Subcutaneous abdominal adipose tissue (tissue), 5 donors: ENCODE measurements at regions not wholly inside any gene's neighbourhood (a gene's known extent, or its start where the extent isn't known, plus 50 kb on each side); places are given as distances from the start of the nearest gene placed in this dataset.

Experiments used
- H3K27ac ChIP-seq: one replicate; pipeline ENCODE4 v1.7.0; 2013; ENCODE audit warnings: low read depth, mild to moderate bottlenecking, inconsistent platforms, low read length, moderate library complexity
- H3K27me3 ChIP-seq, 5 donors: one replicate each; pipeline ENCODE4 v1.7.0; 2013; ENCODE audit warnings: low read length in 5 of 5, inconsistent platforms in 1 of 5; ENCODE audit not compliant: control insufficient read depth in 5 of 5, insufficient read depth in 4 of 5
- H3K36me3 ChIP-seq, 5 donors: one replicate each; pipeline ENCODE4 v1.7.0; 2013; ENCODE audit warnings: low read length in 5 of 5; ENCODE audit not compliant: control insufficient read depth in 5 of 5, insufficient read depth in 5 of 5
- H3K4me1 ChIP-seq, 5 donors: one replicate each; pipeline ENCODE4 v1.7.0; 2013; ENCODE audit warnings: low read length in 5 of 5, mild to moderate bottlenecking in 3 of 5, moderate library complexity in 1 of 5; ENCODE audit not compliant: control insufficient read depth in 5 of 5, insufficient read depth in 5 of 5
- H3K4me3 ChIP-seq, 5 donors: one replicate each; pipeline ENCODE4 v1.7.0; 2013; ENCODE audit warnings: low read length in 5 of 5, low read depth in 1 of 5
- H3K9ac ChIP-seq, 5 donors: one replicate each; pipeline ENCODE4 v1.7.0; 2013; ENCODE audit warnings: low read length in 5 of 5, mild to moderate bottlenecking in 4 of 5, moderate library complexity in 3 of 5
- H3K9me3 ChIP-seq, 5 donors: one replicate each; pipeline ENCODE4 v1.7.0; 2013; ENCODE audit warnings: low read length in 5 of 5; ENCODE audit not compliant: control insufficient read depth in 5 of 5
- donor health status: healthy.
- donor health status: healthy.
- donor health status: healthy.
- donor health status: healthy.
- donor health status: healthy.

DNA sequence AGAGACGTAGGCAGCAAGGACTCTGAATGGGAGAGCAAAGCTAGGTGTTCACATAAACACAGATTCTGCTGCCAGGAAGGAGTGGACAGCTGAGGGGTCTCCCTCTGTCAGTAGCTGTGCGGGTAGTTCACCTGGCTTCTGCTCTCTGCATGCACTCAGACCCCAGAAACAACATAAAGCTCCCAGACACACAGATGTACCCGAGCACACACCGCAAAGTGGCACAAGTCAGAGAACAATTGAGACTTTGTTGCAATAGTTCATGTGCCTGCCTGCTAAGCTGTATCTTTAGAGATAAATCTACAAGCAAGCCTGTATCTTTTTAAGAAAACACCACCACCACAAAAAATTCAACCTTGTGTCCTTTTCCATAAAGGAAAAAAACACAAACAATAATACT lies 420.0 kb upstream of the ST6GAL2 start:
- Histone ChIP-seq H3K36me3 (no peaks in the 10 kb centered on the region), H3K9me3 (no peaks in the 10 kb centered on the region), H3K4me1 (peaks cover 0 to 1% (median 0%) of the 10 kb centered on the region in 5 donors), H3K27ac (no peak overlapping the region), H3K9ac (no peak overlapping the region), H3K4me3 (no peak overlapping the region), H3K27me3 (no peaks in the 10 kb centered on the region)

DNA sequence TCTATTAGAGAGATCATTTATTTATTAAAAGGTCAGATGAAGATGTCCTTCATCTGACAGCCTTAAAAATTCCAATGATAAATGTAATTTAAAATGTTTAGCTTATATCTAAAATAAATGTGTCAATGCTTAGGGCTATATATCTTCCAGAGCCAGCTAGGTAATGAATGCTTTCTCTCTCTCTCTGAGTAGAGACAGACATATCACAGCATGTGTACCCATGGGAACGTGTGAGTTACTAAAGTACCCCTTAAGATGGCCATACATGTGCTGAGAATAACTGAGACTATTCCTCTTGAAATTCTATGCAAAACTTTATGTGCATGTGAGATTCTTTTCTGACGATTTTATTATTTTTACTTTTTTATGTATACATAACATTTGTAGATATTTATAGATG lies 420.9 kb upstream of the ST6GAL2 start:
- no peaks in the 10 kb centered on the region for H3K36me3 ChIP-seq
- peaks cover 0 to 1% (median 0%) of the 10 kb centered on the region in 5 donors for H3K4me1 ChIP-seq
- H3K4me3 ChIP-seq: no peak overlapping the region
- no peaks in the 10 kb centered on the region for H3K9me3 ChIP-seq
- no peak overlapping the region for H3K9ac ChIP-seq
- H3K27ac ChIP-seq: no peak overlapping the region
- H3K27me3 ChIP-seq: no peaks in the 10 kb centered on the region

DNA sequence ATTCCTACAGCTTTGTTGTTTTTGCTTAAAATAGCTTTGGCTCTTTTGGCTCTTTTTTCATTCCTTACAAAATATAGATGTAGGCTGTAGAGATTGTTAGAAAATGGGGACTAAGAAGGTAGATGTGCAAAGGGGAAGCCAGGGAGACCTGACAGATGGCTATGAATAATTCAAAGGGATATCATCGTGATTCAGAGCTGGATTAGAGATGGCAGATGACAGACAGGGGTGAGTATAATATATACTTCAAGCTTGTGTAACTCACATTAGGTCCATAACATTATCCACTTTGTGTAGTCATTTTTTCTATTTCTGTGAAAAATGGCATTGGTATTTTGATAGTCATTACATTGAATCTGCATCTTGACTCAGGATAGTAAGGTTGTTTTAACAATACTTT lies 422.9 kb upstream of the ST6GAL2 start:
- H3K9ac ChIP-seq: no peak overlapping the region
- no peaks in the 10 kb centered on the region for H3K36me3 ChIP-seq
- H3K27me3 ChIP-seq: no peaks in the 10 kb centered on the region
- H3K4me3 ChIP-seq: no peak overlapping the region
- peaks cover 0 to 1% (median 0%) of the 10 kb centered on the region in 5 donors for H3K4me1 ChIP-seq
- H3K9me3 ChIP-seq: no peaks in the 10 kb centered on the region
- H3K27ac ChIP-seq: no peak overlapping the region

DNA sequence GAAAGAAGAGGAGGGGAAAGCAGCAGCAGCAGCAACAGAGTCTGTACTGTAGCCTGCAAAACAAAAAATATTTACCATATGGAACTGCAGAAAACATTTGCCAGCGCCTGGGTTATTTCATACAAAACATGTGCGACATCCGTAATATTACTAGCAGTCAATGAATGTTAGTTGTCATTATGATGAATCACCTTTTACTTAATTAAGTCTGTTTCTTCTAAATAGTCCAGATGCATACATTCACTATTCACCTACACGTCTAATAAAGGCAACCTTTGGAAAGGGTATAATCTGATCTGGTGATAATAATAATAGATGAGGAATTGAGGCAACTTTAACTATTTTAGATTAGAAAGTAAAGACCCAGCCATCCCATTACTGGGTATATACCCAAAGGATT lies 426.3 kb upstream of the ST6GAL2 start:
- Histone ChIP-seq H3K4me3 (no peak overlapping the region), H3K9me3 (no peaks in the 10 kb centered on the region), H3K4me1 (no peaks in the 10 kb centered on the region), H3K9ac (no peak overlapping the region), H3K27ac (no peak overlapping the region), H3K27me3 (no peaks in the 10 kb centered on the region), H3K36me3 (no peaks in the 10 kb centered on the region)

DNA sequence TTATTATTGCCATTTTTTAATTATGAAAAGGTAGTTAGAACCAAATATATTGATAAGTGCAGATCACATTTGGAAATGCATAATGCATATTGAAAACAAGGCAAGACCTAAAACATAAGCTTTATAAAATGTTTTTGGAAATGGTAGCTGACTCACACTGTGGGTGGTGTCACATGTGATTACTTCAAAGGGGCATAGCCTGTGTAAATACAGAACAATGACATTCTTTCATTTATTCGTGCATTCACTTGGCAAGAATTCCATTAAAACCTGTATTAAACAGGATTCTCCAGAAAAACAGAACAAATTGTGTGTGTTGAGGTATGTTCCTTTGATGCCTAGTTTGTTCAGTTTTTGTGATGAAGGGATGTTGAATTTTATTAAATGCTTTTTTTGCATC lies 427.3 kb upstream of the ST6GAL2 start:
- no peak overlapping the region for H3K9ac ChIP-seq
- no peaks in the 10 kb centered on the region for H3K36me3 ChIP-seq
- H3K27me3 ChIP-seq: no peaks in the 10 kb centered on the region
- no peaks in the 10 kb centered on the region for H3K9me3 ChIP-seq
- no peaks in the 10 kb centered on the region for H3K4me1 ChIP-seq
- H3K27ac ChIP-seq: no peak overlapping the region
- H3K4me3 ChIP-seq: no peak overlapping the region

DNA sequence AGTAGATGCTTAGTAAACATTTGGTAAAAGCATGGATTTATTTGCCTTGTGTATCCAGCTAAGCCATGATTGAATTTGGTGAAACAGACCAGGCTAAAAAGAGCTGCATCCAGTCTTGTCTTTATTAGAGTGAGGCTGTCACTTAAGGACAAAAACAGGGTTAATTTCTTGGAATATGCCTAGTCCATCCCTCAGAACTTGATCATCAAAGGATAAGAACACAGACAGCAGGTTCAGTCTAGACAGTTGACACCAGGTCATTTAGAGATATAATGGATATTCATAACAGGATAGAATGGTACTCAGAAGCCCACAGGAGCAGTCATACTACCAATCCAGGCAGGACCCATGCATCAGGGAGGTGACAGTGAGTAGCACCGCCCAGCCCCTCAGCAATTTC lies 434.9 kb upstream of the ST6GAL2 start:
- no peak overlapping the region for H3K9ac ChIP-seq
- no peaks in the 10 kb centered on the region for H3K27me3 ChIP-seq

DNA sequence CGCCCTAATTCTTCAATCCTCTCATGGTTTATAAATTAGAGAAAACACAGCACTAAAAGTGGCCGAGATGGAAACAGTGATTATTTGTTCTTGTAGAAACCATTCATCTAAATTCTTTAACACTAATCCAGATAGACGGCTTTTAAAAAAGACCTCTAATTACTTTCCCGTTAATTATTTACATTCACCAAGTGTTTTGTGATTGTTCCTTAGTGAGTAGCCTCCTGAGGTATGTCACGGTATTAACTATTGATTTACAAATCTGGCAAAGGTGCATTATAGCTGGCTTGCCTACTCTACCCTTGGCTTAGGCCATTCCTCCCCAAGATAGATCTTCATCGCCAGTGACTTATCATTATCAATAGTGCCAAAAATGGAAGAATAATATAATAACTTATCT lies 436.4 kb upstream of the ST6GAL2 start:
- Histone ChIP-seq H3K9ac (no peak overlapping the region), H3K27ac (no peak overlapping the region), H3K4me3 (no peak overlapping the region), H3K36me3 (no peaks in the 10 kb centered on the region), H3K27me3 (no peaks in the 10 kb centered on the region), H3K9me3 (peaks cover 0 to 9% (median 6%) of the 10 kb centered on the region in 5 donors), H3K4me1 (peaks cover 2 to 22% (median 15%) of the 10 kb centered on the region in 5 donors)

More for the DNA sequence above, 434.9 kb upstream of the ST6GAL2 start:
- H3K36me3 ChIP-seq: no peaks in the 10 kb centered on the region
- no peak overlapping the region for H3K4me3 ChIP-seq
- peaks cover 2 to 14% (median 6%) of the 10 kb centered on the region in 5 donors for H3K4me1 ChIP-seq
- no peak overlapping the region for H3K27ac ChIP-seq
- H3K9me3 ChIP-seq: peaks cover 0 to 2% (median 0%) of the 10 kb centered on the region in 5 donors

DNA sequence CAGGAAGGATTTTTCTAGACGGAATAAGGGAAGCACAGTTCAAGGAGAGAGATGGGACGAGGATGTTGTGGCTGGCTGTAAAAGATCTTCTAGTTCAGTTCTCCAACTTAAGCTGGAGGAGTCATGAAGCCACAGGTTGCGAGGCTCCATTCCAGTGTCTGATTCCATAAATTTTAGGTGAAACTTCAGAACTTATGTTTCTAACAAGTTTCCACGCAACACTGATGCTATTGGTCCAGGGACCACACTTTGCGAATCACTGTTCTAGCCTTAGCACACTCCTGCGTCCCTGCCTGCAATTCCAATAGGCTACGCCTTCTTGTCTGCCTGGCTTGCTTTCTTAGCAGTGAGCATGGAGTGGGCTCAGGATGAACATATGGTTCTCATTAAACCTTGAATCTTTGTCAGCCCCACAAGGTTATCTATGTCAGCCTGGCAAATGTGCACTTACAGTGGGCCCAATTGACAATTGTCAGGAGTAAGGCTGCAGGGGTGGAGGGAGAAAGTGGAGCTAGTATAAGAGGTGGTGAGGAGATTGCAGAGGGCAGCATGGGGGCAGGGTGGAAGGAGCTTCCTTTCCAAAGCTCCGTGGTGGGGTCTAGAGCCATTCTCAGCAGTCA lies 438.1 kb upstream of the ST6GAL2 start:
- H3K9me3 ChIP-seq: peaks cover 0 to 14% (median 7%) of the 10 kb centered on the region in 5 donors
- H3K4me1 ChIP-seq: peaks cover 2 to 22% (median 15%) of the 10 kb centered on the region in 5 donors
- H3K27me3 ChIP-seq: no peaks in the 10 kb centered on the region
- H3K9ac ChIP-seq: no peak overlapping the region
- no peak overlapping the region for H3K27ac ChIP-seq
- no peaks in the 10 kb centered on the region for H3K36me3 ChIP-seq
- H3K4me3 ChIP-seq: no peak overlapping the region

DNA sequence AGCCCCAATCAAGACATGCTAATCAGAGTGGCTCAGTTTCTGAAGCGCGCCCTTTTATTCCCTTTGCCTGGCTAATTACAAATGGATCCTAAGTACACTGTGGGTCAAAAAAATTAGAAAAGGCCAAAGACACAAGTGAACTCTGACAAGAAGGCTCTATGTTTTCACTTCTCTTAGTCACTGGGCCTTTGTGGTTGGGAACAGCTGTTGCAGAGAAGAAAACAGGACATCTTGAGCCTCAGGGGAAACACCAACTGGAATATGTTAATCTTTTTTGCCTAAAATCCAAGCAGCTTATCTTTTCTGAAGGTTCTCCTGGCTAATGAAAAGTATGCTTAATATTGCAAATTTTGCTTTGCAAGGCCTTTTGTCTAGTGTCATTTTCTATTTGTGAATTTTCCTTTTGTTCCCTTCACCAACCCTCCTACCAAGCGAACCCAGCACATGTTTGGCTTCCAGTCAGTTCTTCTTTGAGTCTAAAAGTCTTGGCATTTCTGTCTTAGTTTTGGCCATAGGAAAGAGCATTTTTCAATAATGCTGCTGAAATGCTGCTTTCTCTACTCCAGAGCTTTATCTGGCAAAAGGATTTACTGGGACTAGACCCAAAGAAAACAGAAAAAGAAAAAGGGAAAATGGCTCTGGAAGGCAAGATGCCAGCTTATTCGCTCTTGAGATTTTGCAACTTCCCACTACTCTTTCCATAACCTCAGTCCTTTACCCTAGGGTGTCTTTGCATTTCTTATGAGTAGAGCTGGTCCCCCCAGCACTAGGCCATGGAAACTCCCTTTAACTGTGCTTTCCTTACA lies 440.2 kb upstream of the ST6GAL2 start:
- Histone ChIP-seq H3K4me1 (peaks cover 2 to 22% (median 15%) of the 10 kb centered on the region in 5 donors), H3K4me3 (no peak overlapping the region), H3K36me3 (no peaks in the 10 kb centered on the region), H3K27me3 (no peaks in the 10 kb centered on the region), H3K27ac (peak overlapping the region; percentile 59), H3K9ac (no peak overlapping the region), H3K9me3 (peaks cover 0 to 17% (median 7%) of the 10 kb centered on the region in 5 donors)

DNA sequence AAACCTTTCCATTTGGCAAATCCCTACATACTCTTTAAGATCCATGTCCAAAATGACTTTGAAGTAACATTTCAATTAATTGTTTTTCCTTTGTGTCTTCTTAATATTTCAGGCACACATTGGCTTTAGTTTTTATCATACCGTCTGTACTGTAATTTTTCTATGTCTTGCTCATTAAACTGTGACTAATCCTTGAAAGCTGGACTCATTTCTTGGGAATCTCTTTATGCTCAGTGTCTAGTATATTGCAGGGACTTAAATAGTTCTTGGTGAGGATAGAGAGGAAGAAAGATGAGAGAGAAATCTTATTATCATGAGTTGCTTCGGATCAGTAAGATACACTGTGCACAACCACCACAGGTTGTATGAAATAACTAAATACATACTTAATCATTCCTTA lies 448.3 kb upstream of the ST6GAL2 start:
- H3K9me3 ChIP-seq: peaks cover 0 to 5% (median 2%) of the 10 kb centered on the region in 5 donors
- H3K36me3 ChIP-seq: no peaks in the 10 kb centered on the region
- peaks cover 4 to 20% (median 12%) of the 10 kb centered on the region in 5 donors for H3K4me1 ChIP-seq
- H3K27me3 ChIP-seq: no peaks in the 10 kb centered on the region
- H3K27ac ChIP-seq: no peak overlapping the region
- H3K4me3 ChIP-seq: no peak overlapping the region
- no peak overlapping the region for H3K9ac ChIP-seq
